H1 (cell line): ENCODE measurements at regions not wholly inside any gene's neighbourhood (a gene's known extent, or its start where the extent isn't known, plus 50 kb on each side); places are given as distances from the start of the nearest gene placed in this dataset.

Source experiments
- CTCF ChIA-PET: fragments of 300-600 bp; sonication (Branson Sonifier 250); formaldehyde crosslinking; loops from one replicate; lab custom pipeline; 2021; ENCODE audit not compliant: partially characterized antibody; lab: Charles Lee
- POLR2A ChIA-PET: fragments of 300-600 bp; sonication (Branson Sonifier 250); formaldehyde crosslinking; loops from one replicate; lab custom pipeline; 2021; ENCODE audit warnings: inconsistent platforms; ENCODE audit not compliant: partially characterized antibody; lab: Charles Lee
- DNase-seq, 2 experiments: peaks; one replicate each; pipeline versions ENCODE4 v3.0.0 to v3.0.0-alpha.2; 2010 to 2022; ENCODE audit warnings: low spot score in 2 of 2, low read depth in 1 of 2, mixed read lengths in 1 of 2
- FAIRE-seq: peaks from 2 replicates; lab custom pipeline; 2011; peaks lifted over from hg19 to GRCh38; lab: Jason Lieb, UNC
- H2AFZ ChIP-seq: 2 replicates; pipeline ENCODE4 v1.8.1; 2012; ENCODE audit warnings: low read length, inconsistent platforms
- H2AK5ac ChIP-seq: 2 replicates; pipeline ENCODE4 v1.6.1; 2013; ENCODE audit warnings: low read depth, low read length
- H2BK120ac ChIP-seq: replicated peaks from 2 replicates; pipeline ENCODE3; 2013; ENCODE audit warnings: low read depth, low read length, inconsistent platforms
- H2BK12ac ChIP-seq: 2 replicates; pipeline ENCODE4 v1.6.1; 2013; ENCODE audit warnings: low read depth, low read length
- H2BK15ac ChIP-seq: 2 replicates; pipeline ENCODE4 v1.6.1; 2013; ENCODE audit warnings: low read length
- H2BK20ac ChIP-seq: 2 replicates; pipeline ENCODE4 v1.6.1; 2013; ENCODE audit warnings: low read length
- H2BK5ac ChIP-seq: 2 replicates; pipeline ENCODE4 v1.6.1; 2013; ENCODE audit warnings: low read depth, low read length
- H3K14ac ChIP-seq: 2 replicates; pipeline ENCODE4 v1.6.1; 2013; ENCODE audit warnings: inconsistent platforms; ENCODE audit not compliant: insufficient read length
- H3K18ac ChIP-seq: 2 replicates; pipeline ENCODE4 v1.6.1; 2013; ENCODE audit warnings: low read length; ENCODE audit errors: extremely low read depth
- H3K23ac ChIP-seq: 2 replicates; pipeline ENCODE4 v1.6.1; 2013; ENCODE audit warnings: inconsistent platforms; ENCODE audit not compliant: insufficient read length
- H3K23me2 ChIP-seq: 2 replicates; pipeline ENCODE4 v1.6.1; 2013; ENCODE audit warnings: low read depth, low read length
- H3K27ac ChIP-seq: 2 replicates; pipeline ENCODE4 v1.6.1; 2011; ENCODE audit warnings: low read depth, low read length, inconsistent platforms
- H3K27me3 ChIP-seq, 4 experiments: replicated peaks in 1 of 4; 1 replicate in 1 of 4; 2 replicates in 3 of 4; pipeline versions ENCODE4 v1.6.1 to v1.8.1; 2011 to 2013; ENCODE audit warnings: low read length in 3 of 4, mild to moderate bottlenecking in 3 of 4, inconsistent platforms in 2 of 4, mixed read lengths in 2 of 4, moderate library complexity in 1 of 4; ENCODE audit not compliant: control insufficient read depth in 3 of 4, insufficient read depth in 3 of 4; ENCODE audit errors: extremely low read depth in 1 of 4
- H3K36me3 ChIP-seq, 4 experiments: 2 replicates each; pipeline versions ENCODE4 v1.6.1 to v1.8.1; 2011 to 2013; ENCODE audit warnings: mild to moderate bottlenecking in 4 of 4, low read length in 3 of 4, moderate library complexity in 2 of 4, control low read depth in 1 of 4, inconsistent platforms in 1 of 4; ENCODE audit not compliant: insufficient read depth in 4 of 4, control insufficient read depth in 2 of 4
- H3K4ac ChIP-seq: replicated peaks from 2 replicates; pipeline ENCODE3; 2013; ENCODE audit warnings: low read length, low read depth, mixed read lengths, inconsistent platforms; ENCODE audit not compliant: insufficient read length
- H3K4me1 ChIP-seq, 4 experiments: replicated peaks in 1 of 4; 1 replicate in 1 of 4; 2 replicates in 3 of 4; pipeline versions ENCODE4 v1.6.1 to v1.8.1; 2011 to 2013; ENCODE audit warnings: low read length in 3 of 4, inconsistent platforms in 2 of 4, mixed read lengths in 1 of 4; ENCODE audit not compliant: insufficient read depth in 4 of 4, control insufficient read depth in 3 of 4
- H3K4me2 ChIP-seq, 2 experiments: 2 replicates each; pipeline versions ENCODE4 v1.6.1 to v1.8.1; 2011 to 2013; ENCODE audit warnings: low read depth in 2 of 2, low read length in 2 of 2, control low read depth in 1 of 2, inconsistent platforms in 1 of 2, mild to moderate bottlenecking in 1 of 2; ENCODE audit not compliant: insufficient read depth in 1 of 2
- H3K4me3 ChIP-seq, 4 experiments: fragments of 200-600, 300-600 bp in 1 of 4; sonication (generic), shearing (Covaris generic), sonication (Bioruptor Twin) in 1 of 4; 2 replicates each; pipeline versions ENCODE4 v1.5.1 to v1.8.1; 2011 to 2016; ENCODE audit warnings: low read length in 4 of 4, low read depth in 3 of 4, control low read depth in 2 of 4, inconsistent platforms in 2 of 4, mild to moderate bottlenecking in 2 of 4, mixed read lengths in 1 of 4, moderate library complexity in 1 of 4; ENCODE audit not compliant: insufficient read depth in 2 of 4; ENCODE audit errors: extremely low read depth in 1 of 4
- H3K56ac ChIP-seq: replicated peaks from 2 replicates; pipeline ENCODE3; 2013; ENCODE audit warnings: low read depth, mild to moderate bottlenecking, mixed read lengths, low read length, inconsistent platforms; ENCODE audit not compliant: insufficient read length
- H3K79me1 ChIP-seq: 2 replicates; pipeline ENCODE4 v1.6.1; 2013; ENCODE audit warnings: low read depth, low read length, control low read depth
- H3K79me2 ChIP-seq, 2 experiments: 2 replicates each; pipeline versions ENCODE4 v1.6.1 to v1.8.1; 2012 to 2013; ENCODE audit warnings: low read length in 2 of 2, mild to moderate bottlenecking in 2 of 2, inconsistent platforms in 1 of 2; ENCODE audit not compliant: insufficient read depth in 2 of 2, control insufficient read depth in 1 of 2
- H3K9ac ChIP-seq, 4 experiments: replicated peaks in 1 of 4; 1 replicate in 1 of 4; 2 replicates in 3 of 4; pipeline versions ENCODE4 v1.6.1 to v1.8.1; 2011 to 2013; ENCODE audit warnings: low read depth in 3 of 4, low read length in 3 of 4, control low read depth in 2 of 4, mild to moderate bottlenecking in 2 of 4, moderate library complexity in 2 of 4, inconsistent platforms in 1 of 4; ENCODE audit errors: extremely low read depth in 1 of 4
- H3K9me3 ChIP-seq, 2 experiments: 2 replicates each; pipeline versions ENCODE4 v1.6.1 to v1.8.1; 2012 to 2013; ENCODE audit warnings: mild to moderate bottlenecking in 2 of 2, moderate library complexity in 2 of 2, control low read depth in 1 of 2, inconsistent platforms in 1 of 2, low read depth in 1 of 2, low read length in 1 of 2, mixed read lengths in 1 of 2; ENCODE audit not compliant: insufficient read depth in 2 of 2
- H4K20me1 ChIP-seq, 2 experiments: replicated peaks in 1 of 2; 2 replicates each; pipeline versions ENCODE3 to v1.8.1; 2011 to 2013; ENCODE audit warnings: inconsistent platforms in 2 of 2, low read length in 2 of 2, mild to moderate bottlenecking in 1 of 2; ENCODE audit not compliant: insufficient read depth in 2 of 2, control insufficient read depth in 1 of 2
- H4K5ac ChIP-seq: 2 replicates; pipeline ENCODE4 v1.6.1; 2013; ENCODE audit warnings: low read length, low read depth, mixed read lengths, inconsistent platforms; ENCODE audit not compliant: insufficient read length
- H4K8ac ChIP-seq: 2 replicates; pipeline ENCODE4 v1.8.0; 2013; ENCODE audit warnings: mild to moderate bottlenecking, moderate library complexity, low read length, inconsistent platforms; ENCODE audit not compliant: insufficient read depth; ENCODE audit errors: extremely low read depth
- H4K91ac ChIP-seq: replicated peaks from 2 replicates; pipeline ENCODE3; 2013; ENCODE audit warnings: low read length, mixed read lengths, inconsistent platforms; ENCODE audit not compliant: insufficient read length
- BRCA1 ChIP-seq: IDR thresholded peaks from 2 replicates; pipeline ENCODE4 v1.6.1; 2012; ENCODE audit warnings: low read depth, low read length, improper control_type of control experiment
- CBX8 ChIP-seq: fragments of 300-800, 300-1000 bp; sonication (generic); IDR thresholded peaks from 2 replicates; pipeline ENCODE4 v1.7.1; 2016; ENCODE audit warnings: low read depth, low read length, borderline replicate concordance
- CEBPB ChIP-seq: IDR thresholded peaks from 2 replicates; pipeline ENCODE4 v1.6.1; 2012; ENCODE audit warnings: low read depth, low read length
- JUND ChIP-seq: IDR thresholded peaks from 2 replicates; pipeline ENCODE4 v1.6.1; 2011; ENCODE audit warnings: mild to moderate bottlenecking, improper control_type of control experiment, low read length
- POLR2AphosphoS5 ChIP-seq: IDR thresholded peaks from 2 replicates; pipeline ENCODE4 v1.6.1; 2011; ENCODE audit warnings: low read depth, low read length
- SP1 ChIP-seq: IDR thresholded peaks from 2 replicates; pipeline ENCODE4 v1.6.1; 2011; ENCODE audit warnings: low read depth, low read length
- SP4 ChIP-seq: IDR thresholded peaks from 2 replicates; pipeline ENCODE4 v1.6.1; 2012; ENCODE audit warnings: low read length, inconsistent platforms
- TAF1 ChIP-seq: IDR thresholded peaks from 2 replicates; pipeline ENCODE4 v1.6.1; 2011; ENCODE audit warnings: mild to moderate bottlenecking, low read depth, low read length
- TAF7 ChIP-seq: optimal IDR thresholded peaks from 2 replicates; pipeline ENCODE3; 2011; ENCODE audit warnings: low read depth, mild to moderate bottlenecking, inconsistent platforms, low read length, moderate library complexity, borderline replicate concordance
- TBP ChIP-seq: IDR thresholded peaks from 2 replicates; pipeline ENCODE4 v1.6.1; 2011; ENCODE audit warnings: low read depth, low read length, improper control_type of control experiment
- WGBS, 2 experiments: shearing (Covaris generic) in 1 of 2; methylation state at CpG; one replicate each; pipeline versions ENCODE4 v1.1.6 to v1.1.7; 2013 to 2015; ENCODE audit warnings: low lambda C conversion rate in 2 of 2, mixed read lengths in 2 of 2, inconsistent platforms in 1 of 2, low coverage in 1 of 2, missing lambda C conversion rate in 1 of 2; ENCODE audit not compliant: insufficient replicate concordance in 2 of 2, insufficient coverage in 1 of 2, insufficient read length in 1 of 2; ENCODE audit errors: extremely low coverage in 1 of 2, missing lambda C conversion rate in 1 of 2; 5-methylcytosine and 5-hydroxymethylcytosine counted together
- TF ChIP-seq, protein P1 (sequence below): IDR thresholded peaks from 2 replicates; pipeline ENCODE4 v1.6.1; 2012; ENCODE audit warnings: inconsistent platforms
- TF ChIP-seq, protein P2 (sequence below): IDR thresholded peaks from 2 replicates; pipeline ENCODE4 v1.6.1; 2012; ENCODE audit warnings: inconsistent platforms
- TF ChIP-seq, protein P3 (sequence below), 3 experiments: IDR thresholded peaks; 1 replicate in 2 of 3; 2 replicates in 1 of 3; pipeline versions ENCODE4 v1.5.1 to v1.6.1; 2011; ENCODE audit warnings: low read length in 3 of 3, mild to moderate bottlenecking in 3 of 3, inconsistent platforms in 2 of 3, low read depth in 1 of 3, moderate library complexity in 1 of 3; ENCODE audit not compliant: insufficient read depth in 1 of 3; ENCODE audit errors: control extremely low read depth in 1 of 3

DNA sequence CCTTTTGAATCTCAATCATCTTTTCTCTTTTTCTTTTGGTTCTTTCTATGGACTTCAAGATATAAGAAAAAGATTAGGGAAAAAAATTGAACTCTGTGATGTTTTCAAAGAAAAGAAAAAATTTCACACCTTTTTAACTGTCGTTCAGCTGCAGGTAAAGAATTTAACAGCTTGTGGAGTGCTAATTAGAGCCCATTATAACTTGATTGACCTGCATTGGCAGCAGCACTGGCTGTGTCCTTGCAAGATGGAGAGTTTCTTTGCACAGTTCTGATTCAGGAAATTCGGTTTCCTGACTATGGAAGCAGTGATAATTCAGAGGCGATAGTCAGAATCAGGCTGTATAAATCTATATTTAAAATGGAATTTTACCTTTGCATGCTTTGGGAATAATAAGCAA lies 183.2 kb upstream of the DACH1 start:
- CTCF ChIA-PET = no interaction called here
- no peak overlapping the region for H4K8ac ChIP-seq
- H3K56ac ChIP-seq = no peak overlapping the region
- TF ChIP-seq JUND (no peak), SP4 (no peak), CBX8 (no peak), CEBPB (no peak), SP1 (no peak), BRCA1 (no peak), TAF7 (no peak), TBP (no peak), TAF1 (no peak), POLR2AphosphoS5 (no peak)
- TF ChIP-seq, protein P1, sequence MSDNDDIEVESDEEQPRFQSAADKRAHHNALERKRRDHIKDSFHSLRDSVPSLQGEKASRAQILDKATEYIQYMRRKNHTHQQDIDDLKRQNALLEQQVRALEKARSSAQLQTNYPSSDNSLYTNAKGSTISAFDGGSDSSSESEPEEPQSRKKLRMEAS = no peak
- TF ChIP-seq, protein P2, sequence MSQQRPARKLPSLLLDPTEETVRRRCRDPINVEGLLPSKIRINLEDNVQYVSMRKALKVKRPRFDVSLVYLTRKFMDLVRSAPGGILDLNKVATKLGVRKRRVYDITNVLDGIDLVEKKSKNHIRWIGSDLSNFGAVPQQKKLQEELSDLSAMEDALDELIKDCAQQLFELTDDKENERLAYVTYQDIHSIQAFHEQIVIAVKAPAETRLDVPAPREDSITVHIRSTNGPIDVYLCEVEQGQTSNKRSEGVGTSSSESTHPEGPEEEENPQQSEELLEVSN = no peak
- TF ChIP-seq, protein P3, sequence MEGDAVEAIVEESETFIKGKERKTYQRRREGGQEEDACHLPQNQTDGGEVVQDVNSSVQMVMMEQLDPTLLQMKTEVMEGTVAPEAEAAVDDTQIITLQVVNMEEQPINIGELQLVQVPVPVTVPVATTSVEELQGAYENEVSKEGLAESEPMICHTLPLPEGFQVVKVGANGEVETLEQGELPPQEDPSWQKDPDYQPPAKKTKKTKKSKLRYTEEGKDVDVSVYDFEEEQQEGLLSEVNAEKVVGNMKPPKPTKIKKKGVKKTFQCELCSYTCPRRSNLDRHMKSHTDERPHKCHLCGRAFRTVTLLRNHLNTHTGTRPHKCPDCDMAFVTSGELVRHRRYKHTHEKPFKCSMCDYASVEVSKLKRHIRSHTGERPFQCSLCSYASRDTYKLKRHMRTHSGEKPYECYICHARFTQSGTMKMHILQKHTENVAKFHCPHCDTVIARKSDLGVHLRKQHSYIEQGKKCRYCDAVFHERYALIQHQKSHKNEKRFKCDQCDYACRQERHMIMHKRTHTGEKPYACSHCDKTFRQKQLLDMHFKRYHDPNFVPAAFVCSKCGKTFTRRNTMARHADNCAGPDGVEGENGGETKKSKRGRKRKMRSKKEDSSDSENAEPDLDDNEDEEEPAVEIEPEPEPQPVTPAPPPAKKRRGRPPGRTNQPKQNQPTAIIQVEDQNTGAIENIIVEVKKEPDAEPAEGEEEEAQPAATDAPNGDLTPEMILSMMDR (IDR thresholded peaks at IDR 0.05; ENCODE audit: control extremely low read depth in 1 of 3, insufficient read depth in 1 of 3, low read depth in 1 of 3, low read length in 3 of 3) = no peak

More for the DNA sequence above, 183.2 kb upstream of the DACH1 start:
- no peaks in the 10 kb centered on the region for H3K9me3 ChIP-seq
- no peak overlapping the region for H3K9ac ChIP-seq
- no peak overlapping the region for H3K4ac ChIP-seq
- H2AK5ac ChIP-seq = no peak overlapping the region
- H2BK120ac ChIP-seq = no peak overlapping the region
- 78% methylated on average over 3 of the region's 3 CpGs; no CpG with 5 or more reads in 1 of the 2 experiments for WGBS, 2 experiments
- H3K18ac ChIP-seq = no peak overlapping the region
- no peak overlapping the region for H2BK20ac ChIP-seq
- no peak overlapping the region for H2BK5ac ChIP-seq
- no peaks in the 10 kb centered on the region for H3K23me2 ChIP-seq
- no peaks in the 10 kb centered on the region for H3K27me3 ChIP-seq
- POLR2A ChIA-PET = no interaction called here
- no peak overlapping the region for H3K23ac ChIP-seq
- no peaks in the 10 kb centered on the region for H4K20me1 ChIP-seq
- no peak overlapping the region for H3K4me3 ChIP-seq
- H3K27ac ChIP-seq = no peak overlapping the region
- no peak overlapping the region for H2BK15ac ChIP-seq
- H4K5ac ChIP-seq = no peak overlapping the region
- H2BK12ac ChIP-seq = no peak overlapping the region
- H2AFZ ChIP-seq = no peak overlapping the region
- no peak overlapping the region for H3K14ac ChIP-seq
- FAIRE-seq (no peak), DNase-seq (no peak)
- H3K79me2 ChIP-seq = no peaks in the 10 kb centered on the region
- H3K36me3 ChIP-seq = no peaks in the 10 kb centered on the region
- no peak overlapping the region for H4K91ac ChIP-seq
- H3K4me1 ChIP-seq = no peaks in the 10 kb centered on the region
- no peaks in the 10 kb centered on the region for H3K79me1 ChIP-seq
- no peak overlapping the region for H3K4me2 ChIP-seq
